Activated CD8-positive, alpha-beta memory T cell treated with anti-CD3 and anti-CD28 coated beads for 24 hours (primary cell): ENCODE measurements at regions not wholly inside any gene's neighbourhood (a gene's known extent, or its start where the extent isn't known, plus 50 kb on each side); places are given as distances from the start of the nearest gene placed in this dataset.

Experiments used
- DNase-seq: peaks from one replicate; pipeline ENCODE4 v3.0.0-alpha.2; 2020

DNA sequence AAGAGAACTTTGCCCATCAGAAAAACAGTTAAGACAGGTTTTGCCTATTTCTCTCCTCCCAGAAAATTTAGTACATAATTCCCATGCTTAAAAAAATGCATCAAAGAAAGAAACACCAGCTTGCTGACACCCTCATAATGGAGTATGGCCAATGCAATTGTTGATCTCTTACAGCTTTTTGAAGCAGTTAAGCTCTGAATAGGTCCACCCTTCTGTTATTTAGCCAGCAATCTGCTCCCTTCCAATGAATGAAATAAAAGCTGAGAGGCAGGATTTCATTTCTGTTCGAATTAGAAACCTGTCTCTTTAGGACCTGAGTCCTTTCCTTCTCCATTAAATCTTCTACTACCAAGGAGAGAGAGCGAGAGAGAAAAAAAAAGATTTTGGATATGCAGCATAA lies 288.7 kb downstream of the RNF144B start:
- no peak for DNase-seq

DNA sequence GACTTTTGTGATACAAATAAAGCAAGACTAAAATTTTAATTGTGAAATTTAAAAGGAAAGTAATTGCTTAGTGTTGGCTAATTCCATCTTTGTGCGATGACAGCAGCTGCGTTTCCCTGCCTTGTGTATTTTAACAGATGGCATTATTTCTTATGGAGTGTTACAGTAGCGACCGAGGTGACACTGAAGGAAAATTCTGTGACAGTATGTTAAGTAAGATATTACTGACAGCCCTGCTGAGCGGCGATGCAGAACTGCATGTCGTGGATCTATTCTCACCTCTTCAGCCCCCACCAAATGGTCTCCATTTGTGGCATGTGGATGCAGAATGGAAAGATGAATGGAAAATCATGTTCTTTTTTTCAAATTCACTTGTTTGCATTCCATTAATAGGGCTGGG lies 289.4 kb downstream of the RNF144B start:
- no peak for DNase-seq

DNA sequence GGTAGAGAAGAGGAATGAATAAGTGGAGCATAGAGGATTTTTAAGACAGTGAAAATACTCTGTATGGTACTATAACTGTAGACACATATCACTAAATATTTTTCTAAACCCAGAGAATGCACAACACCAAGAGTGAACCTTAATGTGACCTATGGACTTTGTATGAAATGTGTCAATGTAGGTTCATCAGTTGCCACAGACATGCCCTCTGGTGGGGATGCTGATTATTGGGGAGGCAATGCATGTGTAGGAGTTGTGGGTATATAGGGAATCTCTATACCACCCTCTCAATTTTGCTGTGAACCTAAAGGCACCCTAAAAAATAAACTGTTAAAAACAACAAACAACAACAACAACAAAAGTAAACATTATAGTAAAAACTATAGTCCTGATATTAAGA lies 293.7 kb downstream of the RNF144B start:
- no peak for DNase-seq

DNA sequence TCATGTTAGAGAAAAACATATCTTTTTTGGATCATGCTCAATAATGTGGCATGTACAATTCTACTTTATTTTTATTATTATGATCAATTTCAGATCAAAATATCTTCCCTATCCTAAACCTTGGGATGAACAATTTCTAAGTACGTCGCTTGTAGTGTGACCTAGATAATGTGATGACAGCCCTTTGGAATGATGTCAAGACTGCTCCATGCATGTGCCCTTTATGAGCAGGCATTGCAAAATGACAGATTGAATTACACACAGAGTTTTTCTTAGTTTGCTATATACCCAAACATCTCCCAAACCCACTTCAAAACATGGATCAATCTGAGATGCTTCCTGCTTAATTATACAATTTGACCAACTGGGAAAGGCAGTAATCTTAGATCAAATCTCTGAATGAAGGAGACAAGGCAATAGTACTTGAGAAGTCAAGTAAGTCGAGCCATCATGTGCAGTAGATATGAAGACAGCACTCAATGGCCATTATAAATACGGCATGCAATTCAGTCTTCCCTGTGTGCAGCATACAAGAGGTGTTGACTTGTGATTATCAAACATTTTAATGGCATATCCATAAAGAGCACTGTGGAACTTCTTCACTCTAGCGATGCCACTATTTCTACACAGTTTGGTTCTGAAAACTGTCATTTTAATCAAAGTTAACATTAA lies 294.8 kb downstream of the RNF144B start:
- DNase-seq: no peak

DNA sequence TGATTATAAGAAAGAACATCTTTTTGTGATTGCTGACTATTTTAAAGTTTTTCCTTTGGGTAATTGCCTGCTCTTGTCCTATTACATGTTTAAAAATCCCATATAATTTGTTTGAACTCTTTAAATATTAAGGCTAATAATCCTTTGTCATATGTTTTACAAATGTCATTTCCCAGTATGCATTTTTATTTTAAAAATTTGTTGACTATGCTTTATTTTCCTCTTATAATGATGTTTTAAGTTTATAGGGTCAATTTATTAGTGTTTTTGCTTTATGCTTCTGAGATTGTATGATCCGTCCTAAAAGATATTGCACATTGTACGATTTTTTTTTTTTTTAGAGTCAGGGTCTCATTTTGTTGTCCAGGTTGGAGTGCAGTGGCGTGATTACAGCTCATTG lies 297.2 kb downstream of the RNF144B start:
- DNase-seq: no peak

DNA sequence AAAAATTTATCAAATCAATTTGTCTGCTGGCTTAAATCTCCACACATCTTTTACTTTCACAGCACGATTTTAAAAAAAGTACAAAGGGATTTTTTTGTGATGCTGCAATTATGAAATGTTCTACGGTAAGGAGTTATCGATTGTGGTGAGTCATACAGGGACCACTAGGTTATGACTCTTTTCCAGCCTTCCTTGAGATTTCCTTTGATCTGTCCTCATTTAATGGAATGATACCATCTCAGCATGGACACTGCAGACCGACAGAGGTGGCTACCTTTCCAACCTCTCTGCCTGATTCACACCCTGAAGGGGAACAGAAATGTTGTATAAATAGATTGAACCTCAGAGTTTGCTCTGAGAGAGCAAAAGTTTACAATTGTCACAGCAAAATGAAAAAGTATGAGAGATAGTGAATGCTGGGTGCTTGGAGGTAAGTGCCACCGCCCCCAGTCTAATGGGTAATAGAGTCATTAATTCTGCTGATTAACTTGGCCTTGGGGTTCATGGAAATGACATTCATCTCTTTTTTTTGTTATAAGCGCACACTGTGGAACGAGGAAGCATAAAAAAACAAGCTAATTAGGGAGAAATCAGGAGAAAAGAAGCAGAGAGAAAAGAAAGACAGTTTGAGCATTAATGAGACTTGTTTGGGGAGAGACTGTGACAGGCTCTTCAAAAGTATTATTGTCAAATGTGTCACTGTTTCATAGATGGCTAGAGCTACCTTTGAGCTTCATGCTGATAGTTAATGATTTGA lies 306.0 kb downstream of the RNF144B start:
- DNase-seq: no peak

DNA sequence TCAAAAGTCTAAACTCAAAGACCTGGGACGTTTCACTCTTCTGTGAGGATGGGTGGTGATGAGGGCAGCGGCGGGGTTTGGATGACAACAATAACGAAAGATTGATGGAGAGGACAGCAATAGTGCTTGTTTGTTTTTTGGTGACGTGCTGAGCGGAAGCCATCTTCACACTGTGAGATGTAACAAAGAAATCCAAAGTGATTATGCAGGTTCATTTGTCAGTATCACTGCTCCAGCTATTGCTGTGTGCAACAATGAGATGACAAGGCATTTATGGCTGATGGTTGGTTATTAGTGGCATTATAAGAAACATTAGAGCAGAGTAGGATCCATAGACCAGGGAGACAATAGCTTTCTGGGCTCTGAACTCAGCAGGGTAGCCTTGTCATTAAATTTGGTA lies 306.7 kb downstream of the RNF144B start:
- no peak for DNase-seq

DNA sequence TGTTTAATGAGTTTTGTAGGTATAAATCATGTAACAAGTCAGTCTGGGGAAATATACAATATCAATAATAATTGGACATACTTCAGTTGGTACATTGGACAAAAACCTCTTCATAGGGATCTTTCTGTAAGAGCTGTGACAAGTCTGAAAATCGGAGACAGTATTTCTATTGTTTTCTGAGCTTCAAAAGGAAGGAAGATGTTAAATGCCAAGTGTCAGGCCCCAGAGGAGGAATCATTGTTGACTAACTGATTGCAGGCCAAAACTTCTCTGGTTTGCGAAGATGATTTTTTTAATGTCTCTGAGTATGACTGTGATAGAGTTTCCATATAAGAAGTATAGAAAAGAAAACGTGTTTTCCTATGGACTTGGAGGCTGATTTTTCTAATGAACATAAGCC lies 316.4 kb downstream of the RNF144B start:
- DNase-seq: no peak

DNA sequence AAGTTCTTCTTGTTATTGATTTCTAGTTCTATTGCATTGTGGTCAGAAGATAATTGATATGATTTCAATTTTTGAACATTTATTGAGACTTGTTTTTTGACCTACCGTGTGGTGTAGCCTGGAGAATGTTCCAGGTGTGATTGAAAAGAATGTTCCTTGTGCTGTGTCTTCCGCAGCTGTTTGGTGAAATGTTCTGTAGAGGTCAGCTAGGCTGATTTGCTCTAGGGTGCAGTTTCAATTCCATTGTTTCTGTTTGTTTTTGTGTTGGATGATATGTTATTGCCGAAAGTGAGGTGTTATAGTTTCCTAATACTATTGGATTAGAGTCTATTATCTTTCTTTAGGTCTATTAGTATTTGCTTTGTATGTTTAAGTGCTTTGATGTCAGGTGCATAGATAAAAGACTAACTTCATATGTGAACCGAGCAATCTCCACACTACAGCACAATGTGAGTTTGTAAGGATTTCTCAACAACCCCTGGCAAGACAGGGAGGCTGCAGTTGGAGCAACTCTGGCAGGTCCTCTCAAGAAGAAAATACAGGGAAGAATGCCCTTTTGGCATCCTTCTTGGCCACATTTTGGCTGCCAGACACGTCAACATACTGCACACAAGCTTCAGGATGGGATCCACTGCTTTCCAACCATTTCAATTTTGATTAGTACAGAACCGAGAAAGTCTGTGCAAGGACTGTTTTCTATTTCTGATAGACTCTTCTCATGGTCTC lies 320.7 kb downstream of the RNF144B start:
- DNase-seq: no peak

DNA sequence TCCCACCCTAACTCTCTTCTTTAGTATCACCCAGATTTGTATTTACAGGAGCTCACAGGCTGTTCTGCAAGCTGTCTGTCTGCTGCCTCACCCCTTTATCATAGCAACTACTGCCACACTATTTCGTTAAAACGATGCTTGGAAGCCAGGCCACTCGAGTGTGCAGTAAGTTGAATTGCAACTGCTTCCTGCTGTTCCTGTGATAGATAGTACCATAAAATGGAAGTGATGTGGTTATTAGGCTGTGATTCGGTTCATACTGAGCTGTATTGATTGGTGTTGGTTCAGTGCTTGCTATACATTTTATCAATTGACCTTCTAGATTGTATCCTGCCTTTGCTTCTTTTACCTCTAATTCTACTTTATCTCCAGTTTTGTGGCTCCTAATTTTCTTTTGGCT lies 325.4 kb downstream of the RNF144B start:
- DNase-seq: no peak

DNA sequence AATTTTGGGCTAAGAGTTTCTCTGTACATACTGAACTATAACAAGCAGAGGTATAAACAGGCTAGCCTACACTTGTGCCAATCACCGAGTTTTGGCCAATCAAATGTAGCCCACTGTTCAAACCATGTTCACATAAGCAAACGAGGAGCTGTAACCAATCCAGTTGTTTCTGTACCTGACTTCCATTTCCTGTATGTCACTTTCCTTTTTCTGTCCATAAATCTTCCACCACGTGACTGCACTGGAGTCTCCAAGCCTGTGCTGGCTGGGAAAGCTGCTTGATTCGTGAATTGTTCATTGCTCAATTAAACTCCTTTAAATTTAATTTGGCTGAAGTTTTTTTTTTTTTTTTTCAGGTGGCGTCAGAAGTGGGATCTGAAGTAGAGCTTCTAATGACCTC lies 332.9 kb downstream of the RNF144B start:
- no peak for DNase-seq

DNA sequence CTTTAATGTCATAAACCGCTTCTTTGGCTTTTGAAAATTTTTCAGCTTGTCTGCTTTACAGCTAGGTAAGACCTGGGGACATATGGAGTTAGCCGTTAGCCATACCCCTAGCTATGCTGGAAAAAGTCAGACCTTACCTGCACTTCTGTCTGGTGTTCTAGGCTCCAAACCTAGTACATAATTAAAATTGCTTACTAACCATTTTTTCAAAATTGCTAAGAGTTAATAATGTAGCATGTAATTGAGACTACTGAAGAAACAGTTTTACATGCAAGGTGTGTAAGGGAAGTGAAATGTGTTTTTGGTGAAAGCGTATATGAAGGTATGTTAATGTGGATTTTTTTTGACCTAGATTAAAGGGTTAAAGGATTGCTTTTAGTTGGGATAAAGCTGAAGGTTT lies 336.9 kb downstream of the RNF144B start:
- DNase-seq: no peak

DNA sequence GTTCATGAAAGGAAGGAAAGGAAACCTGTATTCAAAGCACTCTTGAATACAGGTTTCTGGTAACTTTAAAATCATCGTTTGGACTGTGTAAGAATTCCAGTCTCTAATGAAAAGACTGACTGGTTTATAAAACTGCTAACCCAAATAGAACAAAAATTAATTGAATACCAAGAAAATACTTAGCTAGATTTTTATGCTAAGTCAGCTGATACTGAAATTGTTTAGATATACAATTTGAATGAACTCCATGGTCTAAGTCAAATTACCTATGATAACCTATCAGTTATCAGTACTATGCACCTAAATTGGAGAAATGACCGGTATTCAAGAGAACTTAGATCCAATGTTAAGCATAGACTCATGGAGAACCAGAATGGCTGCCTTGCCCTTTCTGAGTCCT lies 338.3 kb downstream of the RNF144B start:
- no peak for DNase-seq

DNA sequence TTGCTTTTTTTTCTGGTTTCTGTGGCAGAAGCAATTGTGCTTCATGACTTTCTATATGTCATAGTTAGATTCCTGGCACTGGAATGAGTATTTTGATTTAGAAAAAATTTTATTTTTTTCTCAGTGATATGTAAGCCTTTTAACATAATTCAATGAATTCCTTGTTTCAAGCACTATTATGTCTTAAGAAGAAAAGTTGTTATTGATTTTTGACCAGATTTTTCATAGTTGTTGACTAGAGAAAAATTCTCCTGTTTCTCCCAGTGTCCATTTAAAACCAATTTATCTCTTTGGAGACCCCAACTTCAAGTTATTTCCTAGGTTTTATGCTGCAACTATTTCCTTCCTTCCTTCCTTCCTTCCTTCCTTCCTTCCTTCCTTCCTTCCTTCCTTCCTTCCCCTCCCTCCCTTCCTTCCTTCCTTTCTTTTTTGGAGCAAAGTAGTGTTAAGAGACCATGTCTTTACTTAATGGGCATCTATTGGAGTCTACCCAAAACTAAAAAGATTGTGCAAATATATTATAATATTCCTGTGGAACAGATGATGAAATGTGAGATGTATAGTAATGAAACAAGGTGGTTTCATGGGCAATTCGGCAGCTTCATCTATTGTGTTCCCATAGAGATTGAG lies 346.9 kb downstream of the RNF144B start:
- no peak for DNase-seq

DNA sequence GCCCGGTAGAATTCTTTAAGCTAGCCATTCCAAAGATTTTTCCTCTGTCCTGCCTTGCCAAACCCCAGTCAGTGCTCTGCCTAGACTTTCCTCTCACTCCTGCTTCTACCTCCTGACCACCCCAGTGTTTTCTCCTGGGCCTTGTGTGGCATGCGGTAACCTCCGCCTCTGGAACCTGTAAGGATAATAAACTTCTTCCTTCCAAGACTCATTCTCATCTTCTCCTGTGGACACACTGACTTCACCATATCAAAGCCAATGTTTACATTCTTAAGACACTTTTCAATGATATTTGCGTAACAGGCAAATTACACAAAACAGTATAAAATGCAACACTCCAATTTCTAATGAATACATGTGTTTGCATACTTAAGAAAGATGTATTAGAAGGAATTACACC lies 354.6 kb downstream of the RNF144B start:
- no peak for DNase-seq

DNA sequence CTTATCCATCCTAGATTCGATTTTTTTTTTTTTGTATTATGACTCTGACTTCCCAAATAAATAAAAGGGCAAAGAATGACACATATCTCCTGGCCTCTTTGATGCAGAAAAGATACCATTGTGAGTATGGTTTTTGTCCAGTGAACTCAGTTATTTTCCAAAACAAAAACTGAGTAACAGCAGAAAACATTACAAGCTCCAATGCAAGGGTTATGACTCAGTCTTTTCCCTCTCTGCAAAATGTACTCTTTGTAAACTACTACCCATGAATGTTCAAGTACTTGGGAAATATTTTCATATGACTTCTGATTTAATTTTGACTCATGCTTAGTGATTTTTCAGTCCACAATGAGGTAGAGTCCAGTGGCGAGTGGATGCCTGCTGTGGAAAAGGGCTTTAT lies 355.3 kb downstream of the RNF144B start:
- no peak for DNase-seq

DNA sequence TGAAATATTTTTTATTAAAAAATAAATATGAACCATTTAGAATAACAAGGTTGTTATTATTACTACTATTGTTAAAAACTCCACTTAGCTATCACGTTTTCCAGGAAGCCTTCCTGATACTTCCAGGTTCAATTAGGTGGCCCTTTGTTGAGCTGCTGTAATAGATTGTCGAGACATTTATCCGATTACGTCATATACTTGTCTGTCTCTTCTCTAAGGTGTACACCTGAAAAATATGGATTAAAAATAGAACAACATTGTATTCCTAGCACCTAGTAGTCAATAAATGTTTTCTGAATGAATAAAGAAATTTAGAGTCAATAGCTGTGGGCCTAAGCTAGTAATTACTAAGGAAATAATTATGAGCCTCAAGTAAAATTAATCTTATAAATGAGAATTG lies 359.6 kb downstream of the RNF144B start:
- DNase-seq: no peak

DNA sequence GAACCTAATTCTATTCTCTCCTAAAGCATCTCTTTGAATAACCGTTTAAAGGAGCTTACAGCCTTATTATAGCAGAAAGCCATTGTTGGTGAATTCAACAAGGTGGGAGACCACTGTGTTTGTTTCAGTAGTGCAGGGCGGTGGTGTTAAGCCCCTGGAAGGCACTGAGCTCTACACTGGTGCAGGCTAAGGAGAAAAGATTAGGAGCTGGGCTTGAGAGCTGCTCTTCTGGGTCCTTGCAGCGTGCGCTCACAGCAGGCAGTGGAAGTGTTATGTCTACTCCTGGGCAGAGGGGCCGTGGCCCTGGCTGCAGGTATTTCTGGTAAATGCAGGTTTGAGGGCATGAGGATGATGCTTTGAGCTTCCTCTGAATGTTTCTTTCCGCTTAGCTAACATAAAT lies 361.2 kb downstream of the RNF144B start:
- no peak for DNase-seq

DNA sequence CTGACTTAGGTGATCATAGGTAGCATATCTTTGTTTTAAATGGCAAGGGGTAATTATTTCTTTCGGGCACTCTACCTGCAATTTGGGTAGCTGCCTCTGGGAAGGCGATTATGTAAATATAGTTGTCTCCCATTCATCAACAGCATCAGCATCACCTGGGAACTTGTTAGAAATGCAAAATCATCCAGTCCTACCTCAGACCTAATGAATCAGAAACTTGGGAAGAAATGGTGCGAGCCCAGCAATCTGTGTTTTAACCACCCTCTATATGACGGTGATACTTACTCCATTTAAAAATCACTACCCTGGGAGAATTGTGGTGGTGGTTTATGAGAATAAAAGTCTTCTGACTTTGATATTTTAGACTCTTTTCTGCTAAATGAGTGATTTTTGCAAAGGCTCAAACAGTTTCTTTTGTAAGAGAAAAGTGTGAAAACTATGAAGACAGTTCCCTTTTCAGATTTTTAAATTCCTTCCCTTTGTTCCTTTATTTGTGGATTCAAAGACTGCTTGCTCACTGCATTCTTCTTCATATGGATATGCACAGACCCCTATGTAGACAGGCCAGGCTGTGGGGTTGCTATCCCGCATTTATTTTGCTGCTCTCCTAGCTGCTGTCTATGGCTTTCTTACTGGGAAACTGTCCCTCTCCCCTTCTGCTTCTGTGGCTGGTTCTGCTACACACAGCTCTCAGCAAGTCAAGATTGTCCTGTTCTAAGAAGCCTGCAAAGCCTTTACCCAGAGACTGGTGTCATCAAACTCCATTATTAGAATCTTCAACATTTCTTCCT lies 365.3 kb downstream of the RNF144B start:
- no peak for DNase-seq

DNA sequence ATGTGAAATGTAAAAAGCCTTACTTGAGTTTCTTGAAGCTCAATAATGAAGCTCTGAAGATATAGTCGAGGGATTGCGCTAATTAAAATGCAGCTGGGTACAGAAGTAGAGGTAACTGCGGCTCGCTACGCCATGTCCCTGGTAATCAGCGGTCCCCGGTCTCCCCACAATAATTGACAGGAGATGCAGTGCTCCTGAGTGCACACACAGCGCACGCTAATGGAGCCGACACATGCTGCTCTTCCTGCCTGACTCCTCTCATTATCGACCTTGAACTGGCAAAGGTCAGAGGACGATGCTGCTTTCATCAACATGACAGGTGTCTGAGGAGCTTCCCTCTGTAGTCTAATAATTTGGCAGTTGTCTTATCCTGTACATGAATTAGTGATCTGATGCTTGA lies 365.9 kb downstream of the RNF144B start:
- DNase-seq: no peak

DNA sequence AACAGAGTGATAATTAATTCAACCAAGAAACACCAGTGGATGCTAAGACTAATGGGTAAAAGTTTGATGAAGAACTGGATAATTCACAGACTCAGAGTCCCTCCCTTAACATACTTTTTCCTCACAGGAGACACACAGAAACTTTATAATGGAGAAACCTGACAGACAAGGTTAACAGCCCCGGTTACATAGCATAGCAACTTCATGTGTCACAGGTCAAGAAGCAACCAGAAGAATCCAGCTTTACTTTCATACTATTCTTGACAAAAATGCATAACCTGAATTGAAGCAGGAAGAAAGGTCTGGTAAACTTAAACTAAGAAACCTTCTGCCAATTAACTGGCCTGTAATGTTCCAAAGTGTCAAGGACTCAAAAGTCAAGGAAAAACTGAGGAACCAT lies 375.9 kb downstream of the RNF144B start:
- DNase-seq: no peak

DNA sequence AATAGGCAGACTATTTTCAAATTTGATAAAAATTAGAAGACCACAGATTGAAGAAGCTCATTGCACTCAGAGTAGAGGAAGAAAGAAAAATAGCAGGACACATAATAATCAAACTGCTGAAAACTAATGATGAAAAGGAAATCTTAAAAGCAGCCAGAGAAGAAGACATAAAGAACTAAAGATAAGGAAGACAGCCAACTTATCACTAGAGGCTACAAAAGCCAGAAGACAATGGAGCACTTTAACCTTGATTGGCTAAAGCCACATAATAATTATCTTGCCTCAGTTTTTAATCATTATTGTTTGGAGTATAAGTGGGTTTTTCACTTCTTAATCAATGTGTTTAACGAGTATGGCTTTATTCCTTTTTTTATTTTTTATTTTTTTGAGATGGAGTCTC lies 397.6 kb downstream of the RNF144B start:
- no peak for DNase-seq
